Panc1 (cell line): ENCODE measurements at regions not wholly inside any gene's neighbourhood (a gene's known extent, or its start where the extent isn't known, plus 50 kb on each side); places are given as distances from the start of the nearest gene placed in this dataset.

ENCODE experiments used
- ATAC-seq: fragments of 200-7000 bp; cut with Tn5 transposase; 2 replicates; pipeline ENCODE4 v1.9.1; 2020; ENCODE audit warnings: mild to moderate bottlenecking, moderate library complexity
- BruUV-seq: library from RNA; stranded (reverse); fragments of 400-500 nt; replicated peaks from 2 replicates; lab custom pipeline; 2021; lab: Mats Ljungman, UMichigan
- CTCF ChIA-PET: fragments of 300-600 bp; sonication (Branson Sonifier 250); formaldehyde crosslinking; loops from one replicate; lab custom pipeline; 2022; ENCODE audit warnings: antibody characterized with exemption; lab: Charles Lee
- POLR2A ChIA-PET: fragments of 300-600 bp; sonication (Branson Sonifier 250); formaldehyde crosslinking; loops from one replicate; lab custom pipeline; 2022; ENCODE audit warnings: antibody characterized with exemption; lab: Charles Lee
- DNase-seq: peaks from one replicate; pipeline ENCODE4 v3.0.0-alpha.2; 2010; ENCODE audit warnings: low read depth, low spot score
- H3K27ac ChIP-seq: 2 replicates; pipeline ENCODE4 v1.5.1; 2011; ENCODE audit warnings: mild to moderate bottlenecking, low read length, inconsistent platforms
- H3K27me3 ChIP-seq: fragments of 200-500 bp; sonication (Bioruptor generic); 2 replicates; pipeline ENCODE4 v1.6.0; 2014; ENCODE audit warnings: low read length, inconsistent platforms; ENCODE audit not compliant: control insufficient read depth, insufficient read depth
- H3K36me3 ChIP-seq: fragments of 200-500 bp; sonication (Bioruptor generic); 2 replicates; pipeline ENCODE4 v1.5.1; 2014; ENCODE audit warnings: inconsistent platforms, mild to moderate bottlenecking, low read length, moderate library complexity; ENCODE audit not compliant: control insufficient read depth, insufficient read depth
- H3K4me1 ChIP-seq: 2 replicates; pipeline ENCODE4 v1.5.1; 2011; ENCODE audit warnings: inconsistent platforms, mild to moderate bottlenecking, low read length, moderate library complexity; ENCODE audit not compliant: control insufficient read depth, insufficient read depth
- H3K4me3 ChIP-seq, 2 experiments: 2 replicates each; pipeline ENCODE4 v1.5.1; 2011 to 2012; ENCODE audit warnings: low read depth in 2 of 2, low read length in 2 of 2, mild to moderate bottlenecking in 2 of 2, inconsistent platforms in 1 of 2, moderate library complexity in 1 of 2
- H3K9me3 ChIP-seq: fragments of 200-500 bp; sonication (Bioruptor generic); 2 replicates; pipeline ENCODE4 v1.5.1; 2014; ENCODE audit warnings: low read depth, mild to moderate bottlenecking, inconsistent platforms, low read length, moderate library complexity; ENCODE audit not compliant: control insufficient read depth, insufficient read depth
- POLR2AphosphoS5 ChIP-seq: IDR thresholded peaks from 2 replicates; pipeline ENCODE4 v1.6.1; 2012; ENCODE audit warnings: mild to moderate bottlenecking, low read depth, low read length, moderate library complexity
- SIN3A ChIP-seq: IDR thresholded peaks from 2 replicates; pipeline ENCODE4 v1.6.1; 2012; ENCODE audit warnings: low read depth, mild to moderate bottlenecking, low read length, moderate library complexity, borderline replicate concordance; ENCODE audit not compliant: insufficient read depth
- TCF7L2 ChIP-seq: IDR thresholded peaks from 2 replicates; pipeline ENCODE4 v1.6.1; 2011; ENCODE audit warnings: mild to moderate bottlenecking, low read depth, low read length, inconsistent platforms
- in situ Hi-C: cut with HindIII; loops from 2 replicates; pipeline ENCODE4 v1.10.0; 2016; ENCODE audit warnings: low sequenced_read_pairs, low pct_unique_long_range_greater_than_20kb
- intact Hi-C: fragments of 100-400 bp; cut with micrococcal nuclease; formaldehyde crosslinking; loops from one replicate; pipeline ENCODE4 v1.10.0; 2022; ENCODE audit not compliant: unreplicated experiment
- TF ChIP-seq, protein P1 (sequence below), 2 experiments: IDR thresholded peaks; 2 replicates each; pipeline ENCODE4 v1.6.1; 2011 to 2012; ENCODE audit warnings: low read depth in 2 of 2, control low read depth in 1 of 2, low read length in 1 of 2, mild to moderate bottlenecking in 1 of 2, moderate library complexity in 1 of 2; ENCODE audit not compliant: insufficient read depth in 1 of 2
- TF ChIP-seq, protein P2 (sequence below): fragments of 450-650 bp; IDR thresholded peaks from 2 replicates; pipeline ENCODE4 v1.5.1; 2017; ENCODE audit warnings: mild to moderate bottlenecking

DNA sequence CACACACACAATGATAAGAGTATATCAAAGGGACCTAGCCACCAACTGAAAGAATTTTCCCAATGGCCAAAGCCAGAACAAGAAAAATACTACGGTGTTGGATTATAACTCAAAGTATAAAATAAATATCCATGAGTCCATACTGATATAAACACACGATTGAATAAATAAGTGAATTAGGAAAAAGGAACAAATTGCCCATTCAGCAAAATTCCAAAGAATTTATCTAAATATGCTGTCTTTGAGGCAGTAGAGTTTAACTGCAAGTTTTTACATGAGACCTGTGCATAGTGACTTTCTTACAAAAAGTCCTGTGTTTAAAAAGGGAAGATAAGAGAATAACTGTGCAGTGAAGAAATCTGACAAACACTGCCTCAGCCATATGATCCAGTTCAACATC is 278.8 kb upstream of the PPARGC1A start:
- ATAC-seq = no peak
- POLR2A ChIA-PET = no interaction called here
- in situ Hi-C loops = no loop called here

DNA sequence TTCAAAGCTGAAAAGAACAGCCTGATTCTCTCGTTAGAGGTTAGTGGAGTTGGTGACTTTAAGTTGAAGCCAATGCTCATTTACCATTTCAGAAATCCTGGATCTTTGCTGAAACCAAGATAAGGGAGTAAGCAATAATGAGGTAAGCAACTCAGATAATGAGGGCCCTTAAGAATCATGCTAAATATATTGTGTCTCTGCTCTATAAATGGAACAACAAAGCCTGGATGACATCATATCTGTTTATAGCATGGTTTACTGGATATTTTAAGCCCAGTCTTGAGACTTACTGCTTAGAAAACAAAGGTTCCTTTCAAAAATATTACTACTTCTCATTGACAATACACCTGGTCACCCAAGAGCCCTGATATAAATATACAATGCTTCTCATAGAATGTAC is 276.7 kb upstream of the PPARGC1A start:
- Histone ChIP-seq H3K36me3 (no peaks in the 10 kb centered on the region), H3K27ac (no peak overlapping the region), H3K9me3 (no peaks in the 10 kb centered on the region), H3K4me3 (no peak overlapping the region), H3K4me1 (no peaks in the 10 kb centered on the region), H3K27me3 (no peaks in the 10 kb centered on the region)
- in situ Hi-C loops (no loop called here), intact Hi-C loops (no loop called here)
- no peak for ATAC-seq
- BruUV-seq = no TSS peak
- no peak for TF ChIP-seq SIN3A
- no peak for DNase-seq
- ChIA-PET POLR2A (no interaction called here), CTCF (no interaction called here)

More for the DNA sequence above, 278.8 kb upstream of the PPARGC1A start:
- CTCF ChIA-PET = no interaction called here
- intact Hi-C loops = no loop called here
- no peak for DNase-seq
- Histone ChIP-seq H3K4me1 (no peaks in the 10 kb centered on the region), H3K9me3 (no peaks in the 10 kb centered on the region), H3K27ac (no peak overlapping the region), H3K27me3 (no peaks in the 10 kb centered on the region), H3K36me3 (no peaks in the 10 kb centered on the region), H3K4me3 (no peak overlapping the region)
- no TSS peak for BruUV-seq
- TF ChIP-seq, protein P1, sequence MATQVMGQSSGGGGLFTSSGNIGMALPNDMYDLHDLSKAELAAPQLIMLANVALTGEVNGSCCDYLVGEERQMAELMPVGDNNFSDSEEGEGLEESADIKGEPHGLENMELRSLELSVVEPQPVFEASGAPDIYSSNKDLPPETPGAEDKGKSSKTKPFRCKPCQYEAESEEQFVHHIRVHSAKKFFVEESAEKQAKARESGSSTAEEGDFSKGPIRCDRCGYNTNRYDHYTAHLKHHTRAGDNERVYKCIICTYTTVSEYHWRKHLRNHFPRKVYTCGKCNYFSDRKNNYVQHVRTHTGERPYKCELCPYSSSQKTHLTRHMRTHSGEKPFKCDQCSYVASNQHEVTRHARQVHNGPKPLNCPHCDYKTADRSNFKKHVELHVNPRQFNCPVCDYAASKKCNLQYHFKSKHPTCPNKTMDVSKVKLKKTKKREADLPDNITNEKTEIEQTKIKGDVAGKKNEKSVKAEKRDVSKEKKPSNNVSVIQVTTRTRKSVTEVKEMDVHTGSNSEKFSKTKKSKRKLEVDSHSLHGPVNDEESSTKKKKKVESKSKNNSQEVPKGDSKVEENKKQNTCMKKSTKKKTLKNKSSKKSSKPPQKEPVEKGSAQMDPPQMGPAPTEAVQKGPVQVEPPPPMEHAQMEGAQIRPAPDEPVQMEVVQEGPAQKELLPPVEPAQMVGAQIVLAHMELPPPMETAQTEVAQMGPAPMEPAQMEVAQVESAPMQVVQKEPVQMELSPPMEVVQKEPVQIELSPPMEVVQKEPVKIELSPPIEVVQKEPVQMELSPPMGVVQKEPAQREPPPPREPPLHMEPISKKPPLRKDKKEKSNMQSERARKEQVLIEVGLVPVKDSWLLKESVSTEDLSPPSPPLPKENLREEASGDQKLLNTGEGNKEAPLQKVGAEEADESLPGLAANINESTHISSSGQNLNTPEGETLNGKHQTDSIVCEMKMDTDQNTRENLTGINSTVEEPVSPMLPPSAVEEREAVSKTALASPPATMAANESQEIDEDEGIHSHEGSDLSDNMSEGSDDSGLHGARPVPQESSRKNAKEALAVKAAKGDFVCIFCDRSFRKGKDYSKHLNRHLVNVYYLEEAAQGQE (IDR thresholded peaks at IDR 0.05; ENCODE audit: insufficient read depth in 1 of 2, low read depth in 2 of 2, low read length in 1 of 2) = no peak
- TF ChIP-seq SIN3A (no peak), POLR2AphosphoS5 (no peak), TCF7L2 (no peak)
- TF ChIP-seq, protein P2, sequence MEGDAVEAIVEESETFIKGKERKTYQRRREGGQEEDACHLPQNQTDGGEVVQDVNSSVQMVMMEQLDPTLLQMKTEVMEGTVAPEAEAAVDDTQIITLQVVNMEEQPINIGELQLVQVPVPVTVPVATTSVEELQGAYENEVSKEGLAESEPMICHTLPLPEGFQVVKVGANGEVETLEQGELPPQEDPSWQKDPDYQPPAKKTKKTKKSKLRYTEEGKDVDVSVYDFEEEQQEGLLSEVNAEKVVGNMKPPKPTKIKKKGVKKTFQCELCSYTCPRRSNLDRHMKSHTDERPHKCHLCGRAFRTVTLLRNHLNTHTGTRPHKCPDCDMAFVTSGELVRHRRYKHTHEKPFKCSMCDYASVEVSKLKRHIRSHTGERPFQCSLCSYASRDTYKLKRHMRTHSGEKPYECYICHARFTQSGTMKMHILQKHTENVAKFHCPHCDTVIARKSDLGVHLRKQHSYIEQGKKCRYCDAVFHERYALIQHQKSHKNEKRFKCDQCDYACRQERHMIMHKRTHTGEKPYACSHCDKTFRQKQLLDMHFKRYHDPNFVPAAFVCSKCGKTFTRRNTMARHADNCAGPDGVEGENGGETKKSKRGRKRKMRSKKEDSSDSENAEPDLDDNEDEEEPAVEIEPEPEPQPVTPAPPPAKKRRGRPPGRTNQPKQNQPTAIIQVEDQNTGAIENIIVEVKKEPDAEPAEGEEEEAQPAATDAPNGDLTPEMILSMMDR = no peak

DNA sequence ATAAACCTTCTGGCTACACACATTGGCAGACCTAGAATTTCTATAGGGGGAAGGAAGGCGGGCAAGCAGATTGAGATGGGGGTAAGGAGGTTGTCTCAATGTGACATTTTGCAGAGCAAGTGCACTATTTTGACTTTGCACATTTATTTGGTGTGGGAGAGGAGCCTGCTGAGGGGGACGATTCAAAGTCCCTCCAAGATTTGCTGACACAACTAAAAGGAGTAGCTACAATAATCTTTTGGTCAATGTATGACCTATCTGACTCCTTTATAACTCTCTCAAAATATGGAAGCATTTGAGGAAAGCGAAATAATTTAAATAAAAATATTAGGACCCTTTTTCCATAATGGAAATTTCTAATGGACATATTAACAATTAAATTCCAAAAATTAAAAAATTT is 274.9 kb upstream of the PPARGC1A start:
- in situ Hi-C loops = no loop called here
- H3K27ac ChIP-seq = no peak overlapping the region
- POLR2A ChIA-PET = no interaction called here
- H3K9me3 ChIP-seq = no peaks in the 10 kb centered on the region
- DNase-seq (no peak), ATAC-seq (no peak)
- CTCF ChIA-PET = no interaction called here
- intact Hi-C loops = no loop called here
- no TSS peak for BruUV-seq
- no peaks in the 10 kb centered on the region for H3K27me3 ChIP-seq
- no peaks in the 10 kb centered on the region for H3K36me3 ChIP-seq
- no peak overlapping the region for H3K4me3 ChIP-seq
- H3K4me1 ChIP-seq = no peaks in the 10 kb centered on the region
- TF ChIP-seq, protein P2 = no peak
- TF ChIP-seq TCF7L2 (no peak), POLR2AphosphoS5 (no peak), SIN3A (no peak)
- TF ChIP-seq, protein P1 (IDR thresholded peaks at IDR 0.05; ENCODE audit: insufficient read depth in 1 of 2, low read depth in 2 of 2, low read length in 1 of 2) = no peak
